Urinary bladder (tissue), 3 donors: ENCODE measurements at regions not wholly inside any gene's neighbourhood (a gene's known extent, or its start where the extent isn't known, plus 50 kb on each side); places are given as distances from the start of the nearest gene placed in this dataset.

ENCODE experiments used
- DNase-seq: peaks from one replicate; pipeline ENCODE4 v3.0.0-alpha.2; 2015; ENCODE audit errors: extremely low spot score
- H3K27ac ChIP-seq: one replicate; pipeline ENCODE4 v1.5.1; 2013; ENCODE audit warnings: low read depth, mild to moderate bottlenecking, moderate library complexity
- H3K36me3 ChIP-seq: one replicate; pipeline ENCODE4 v1.6.1; 2013; ENCODE audit warnings: mild to moderate bottlenecking, moderate library complexity; ENCODE audit not compliant: insufficient read depth
- H3K4me1 ChIP-seq: one replicate; pipeline ENCODE4 v1.6.1; 2013; ENCODE audit warnings: mild to moderate bottlenecking, moderate library complexity; ENCODE audit not compliant: insufficient read depth
- H3K4me3 ChIP-seq: one replicate; pipeline ENCODE4 v1.5.1; 2013; ENCODE audit warnings: low read depth, low read length
- WGBS: extraction: QIAGEN DNeasy Blood & Tissue Kit; methylation state at CpG from one replicate; pipeline ENCODE4 v1.1.7; 2013; 5-methylcytosine and 5-hydroxymethylcytosine counted together
- donor health status: healthy with polysubstance abuse.
- donor health status: healthy.

GRCh38 chr13:80054806-80055205, 286.1 kb downstream of the SPRY2 start:
- no peaks in the 10 kb centered on the region for H3K4me1 ChIP-seq
- 89% methylated on average over 3 of the region's 3 CpGs for WGBS
- no peak overlapping the region for H3K4me3 ChIP-seq
- H3K36me3 ChIP-seq, result no peaks in the 10 kb centered on the region
- H3K27ac ChIP-seq, result no peak overlapping the region
- DNase-seq, result no peak

- DNase-seq, result no peak
- H3K4me3 ChIP-seq, result no peak overlapping the region
- H3K27ac ChIP-seq, result no peak overlapping the region
- H3K36me3 ChIP-seq, result no peaks in the 10 kb centered on the region
- H3K4me1 ChIP-seq, result no peaks in the 10 kb centered on the region
Observed at GRCh38 chr13:80052286-80052685, 288.6 kb downstream of the SPRY2 start.

GRCh38 chr13:80050252-80050651, 290.7 kb downstream of the SPRY2 start:
- no peak for DNase-seq
- WGBS, result 91% methylated on average over 1 of the region's 1 CpG
- no peaks in the 10 kb centered on the region for H3K4me1 ChIP-seq
- H3K36me3 ChIP-seq, result no peaks in the 10 kb centered on the region
- H3K4me3 ChIP-seq, result no peak overlapping the region
- no peak overlapping the region for H3K27ac ChIP-seq

DNA sequence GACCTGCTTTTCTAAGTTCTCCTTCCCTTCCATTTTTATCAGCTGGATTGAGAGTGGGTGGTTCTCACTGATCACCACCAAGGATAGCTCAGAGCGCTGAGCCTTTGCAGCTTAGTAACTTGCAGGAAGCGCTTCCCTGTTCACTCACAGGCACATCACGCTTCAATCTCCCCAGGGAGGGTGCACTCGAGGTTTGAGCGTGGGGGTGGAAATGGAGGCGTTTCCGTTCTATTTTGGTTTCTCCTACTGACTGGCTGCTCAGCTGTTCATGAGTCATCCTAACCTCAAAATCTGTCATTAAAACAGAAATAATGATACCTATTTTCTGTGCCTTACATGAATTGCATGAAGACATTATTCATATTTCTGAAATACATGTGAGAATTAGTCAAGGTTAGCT, 292.1 kb downstream of the SPRY2 start:
- H3K27ac ChIP-seq, result no peak overlapping the region
- 2% methylated on average over 7 of the region's 7 CpGs for whole genome bisulfite sequencing

GRCh38 chr13:80048030-80048429, 292.9 kb downstream of the SPRY2 start:
- H3K27ac ChIP-seq, result no peak overlapping the region

More for the DNA sequence above, 292.1 kb downstream of the SPRY2 start:
- Histone ChIP-seq H3K4me1 (no peaks in the 10 kb centered on the region), H3K4me3 (no peak overlapping the region), H3K36me3 (no peaks in the 10 kb centered on the region)
- no peak for DNase-seq

GRCh38 chr13:80047406-80047805, 293.5 kb downstream of the SPRY2 start:
- 64% methylated on average over 8 of the region's 8 CpGs for WGBS
- Histone ChIP-seq H3K4me3 (no peak overlapping the region), H3K27ac (no peak overlapping the region)

More at GRCh38 chr13:80048030-80048429, 292.9 kb downstream of the SPRY2 start:
- Histone ChIP-seq H3K4me3 (no peak overlapping the region), H3K4me1 (no peaks in the 10 kb centered on the region), H3K36me3 (no peaks in the 10 kb centered on the region)
- DNase-seq, result no peak
- 80% methylated on average over 1 of the region's 1 CpG for WGBS

GRCh38 chr13:80040981-80041317, 300.0 kb downstream of the SPRY2 start:
- no peak overlapping the region for H3K4me3 ChIP-seq
- no peaks in the 10 kb centered on the region for H3K36me3 ChIP-seq
- WGBS, result 51% methylated on average over 4 of the region's 4 CpGs
- H3K4me1 ChIP-seq, result no peaks in the 10 kb centered on the region
- no peak for DNase-seq
- no peak overlapping the region for H3K27ac ChIP-seq

More at GRCh38 chr13:80047406-80047805, 293.5 kb downstream of the SPRY2 start:
- Histone ChIP-seq H3K4me1 (no peaks in the 10 kb centered on the region), H3K36me3 (no peaks in the 10 kb centered on the region)
- DNase-seq, result no peak

GRCh38 chr13:80040196-80040980, 300.5 kb downstream of the SPRY2 start:
- 42% methylated on average over 4 of the region's 4 CpGs for WGBS
- Histone ChIP-seq H3K36me3 (no peaks in the 10 kb centered on the region), H3K27ac (no peak overlapping the region), H3K4me3 (no peak overlapping the region), H3K4me1 (no peaks in the 10 kb centered on the region)
- no peak for DNase-seq

- DNase-seq, result no peak
- 82% methylated on average over 1 of the region's 1 CpG for WGBS
Observed at GRCh38 chr13:80039000-80039399, 301.9 kb downstream of the SPRY2 start.

DNA sequence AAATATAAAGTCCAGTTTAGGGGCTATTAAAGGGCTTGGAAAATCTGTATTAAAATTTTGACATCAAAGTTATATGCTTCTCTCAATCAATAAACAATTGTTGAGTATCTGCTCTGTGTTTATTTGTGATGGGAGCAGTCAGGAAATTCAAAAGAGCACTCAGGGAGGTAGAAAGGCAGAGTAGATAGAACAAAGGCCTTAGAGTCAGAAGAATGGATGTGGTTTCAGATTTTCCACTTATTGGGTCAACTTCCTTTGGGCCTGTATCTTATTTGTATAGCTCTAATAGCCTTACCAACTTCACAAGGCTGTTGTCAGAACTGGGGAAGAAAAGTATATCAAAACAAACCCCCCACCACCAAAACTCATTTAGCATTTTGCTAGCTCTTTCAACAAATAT, 302.6 kb downstream of the SPRY2 start:
- no peaks in the 10 kb centered on the region for H3K4me1 ChIP-seq
- H3K36me3 ChIP-seq, result no peaks in the 10 kb centered on the region
- DNase-seq, result no peak
- H3K4me3 ChIP-seq, result no peak overlapping the region
- H3K27ac ChIP-seq, result no peak overlapping the region

More at GRCh38 chr13:80039000-80039399, 301.9 kb downstream of the SPRY2 start:
- no peaks in the 10 kb centered on the region for H3K36me3 ChIP-seq
- H3K4me3 ChIP-seq, result no peak overlapping the region
- no peaks in the 10 kb centered on the region for H3K4me1 ChIP-seq
- H3K27ac ChIP-seq, result no peak overlapping the region

DNA sequence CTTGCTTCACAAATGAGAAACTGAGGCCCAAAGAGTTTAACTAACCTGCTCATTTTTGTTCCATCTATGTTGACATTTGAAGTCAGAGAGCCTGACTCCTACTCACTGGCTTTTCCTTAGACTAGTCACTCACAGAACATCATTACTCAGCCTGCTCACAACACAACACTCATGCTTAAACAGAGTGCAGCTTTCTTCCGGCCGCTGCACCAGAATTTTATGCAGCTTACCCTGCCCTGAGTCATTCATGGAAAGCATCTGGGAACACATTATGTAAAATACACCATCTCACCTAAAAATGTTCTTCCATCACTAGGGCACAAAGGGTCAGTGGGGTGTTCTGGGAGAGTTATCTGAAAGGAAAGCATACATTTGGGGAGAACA, 303.4 kb downstream of the SPRY2 start:
- Histone ChIP-seq H3K4me1 (no peaks in the 10 kb centered on the region), H3K27ac (no peak overlapping the region), H3K36me3 (no peaks in the 10 kb centered on the region), H3K4me3 (no peak overlapping the region)
- 86% methylated on average over 2 of the region's 2 CpGs for WGBS
- DNase-seq, result no peak

- Histone ChIP-seq H3K4me1 (no peaks in the 10 kb centered on the region), H3K4me3 (no peak overlapping the region), H3K27ac (no peak overlapping the region), H3K36me3 (no peaks in the 10 kb centered on the region)
- 80% methylated on average over 2 of the region's 2 CpGs for WGBS
- DNase-seq, result no peak
Observed at GRCh38 chr13:80036845-80037504, 304.0 kb downstream of the SPRY2 start.

DNA sequence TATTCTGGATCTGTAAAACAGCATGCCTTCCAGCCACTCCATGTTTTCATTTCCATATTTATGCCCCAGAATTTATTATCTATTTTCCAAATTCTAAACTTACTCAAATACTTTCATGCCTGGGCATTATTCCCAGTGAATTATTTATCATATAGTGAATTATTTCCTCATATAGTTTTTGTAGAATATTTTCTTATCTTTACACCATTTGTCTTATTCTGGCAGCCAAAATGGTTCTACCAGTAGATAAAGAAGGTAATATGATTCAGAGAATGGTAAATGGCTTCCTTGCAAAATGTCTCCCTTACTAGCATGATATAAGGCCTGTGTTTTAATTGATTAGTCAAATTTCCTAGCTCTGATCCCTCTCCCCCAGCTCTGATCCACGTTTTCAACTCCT, 305.8 kb downstream of the SPRY2 start:
- 72% methylated on average over 1 of the region's 1 CpG for WGBS
- Histone ChIP-seq H3K4me1 (no peaks in the 10 kb centered on the region), H3K27ac (no peak overlapping the region), H3K4me3 (no peak overlapping the region), H3K36me3 (no peaks in the 10 kb centered on the region)
- no peak for DNase-seq

GRCh38 chr13:80033951-80034350, 307.0 kb downstream of the SPRY2 start:
- no peak for DNase-seq
- 94% methylated on average over 2 of the region's 2 CpGs for WGBS
- H3K27ac ChIP-seq, result no peak overlapping the region

More at GRCh38 chr13:80033951-80034350, 307.0 kb downstream of the SPRY2 start:
- no peak overlapping the region for H3K4me3 ChIP-seq
- H3K4me1 ChIP-seq, result no peaks in the 10 kb centered on the region
- H3K36me3 ChIP-seq, result no peaks in the 10 kb centered on the region
